DOHH2 (cell line): ENCODE measurements at regions not wholly inside any gene's neighbourhood (a gene's known extent, or its start where the extent isn't known, plus 50 kb on each side); places are given as distances from the start of the nearest gene placed in this dataset.

ENCODE experiments used
- CTCF ChIP-seq: fragments of 200-600 bp; sonication (generic); IDR thresholded peaks from one replicate; pipeline ENCODE4 v1.5.1; 2014; ENCODE audit warnings: antibody characterized with exemption, mild to moderate bottlenecking, low read depth, low read length; ENCODE audit not compliant: poor library complexity, severe bottlenecking
- EZH2phosphoT487 ChIP-seq: fragments of 200-600 bp; sonication (generic); IDR thresholded peaks from 2 replicates; pipeline ENCODE4 v1.6.1; 2017; ENCODE audit warnings: borderline replicate concordance, mild to moderate bottlenecking, antibody characterized with exemption, low read length, moderate library complexity, mixed read lengths

- no peak for TF ChIP-seq CTCF
- TF ChIP-seq EZH2phosphoT487 = no peak
These were observed 158.6 kb upstream of the RAP2B start for GRCh38 chr3:153003441-153003840.
